ENCODE measurements at regions not wholly inside any gene's neighbourhood (a gene's known extent, or its start where the extent isn't known, plus 50 kb on each side); places are given as distances from the start of the nearest gene placed in this dataset.

- no peak for TF ChIP-seq EZH2 (IDR thresholded peaks at IDR 0.05; ENCODE audit: insufficient read depth, poor library complexity, severe bottlenecking)
- no peak for TF ChIP-seq EZH2phosphoT487 (IDR thresholded peaks at IDR 0.05; ENCODE audit: insufficient read depth, low read depth)
Measured at GRCh38 chr1:65064981-65065380, 83.0 kb upstream of the AK4 start.

All from GM23248 (cell line).